BLaER1 (cell line): ENCODE measurements at regions not wholly inside any gene's neighbourhood (a gene's known extent, or its start where the extent isn't known, plus 50 kb on each side); places are given as distances from the start of the nearest gene placed in this dataset.

Source experiments
- H3K27ac ChIP-seq: shearing (Covaris generic); formaldehyde crosslinking; 2 replicates; pipeline ENCODE4 v1.8.1; 2022
- H3K27me3 ChIP-seq: shearing (Covaris generic); formaldehyde crosslinking; 2 replicates; pipeline ENCODE4 v1.8.1; 2022
- H3K36me3 ChIP-seq: shearing (Covaris generic); formaldehyde crosslinking; 2 replicates; pipeline ENCODE4 v1.8.1; 2022
- H3K4me1 ChIP-seq: shearing (Covaris generic); formaldehyde crosslinking; 2 replicates; pipeline ENCODE4 v1.8.1; 2022
- H3K4me2 ChIP-seq: shearing (Covaris generic); formaldehyde crosslinking; 2 replicates; pipeline ENCODE4 v1.8.1; 2022
- H3K4me3 ChIP-seq: shearing (Covaris generic); formaldehyde crosslinking; 2 replicates; pipeline ENCODE4 v1.8.1; 2022
- H3K9ac ChIP-seq: shearing (Covaris generic); formaldehyde crosslinking; 2 replicates; pipeline ENCODE4 v1.8.1; 2022
- H3K9me3 ChIP-seq: shearing (Covaris generic); formaldehyde crosslinking; 2 replicates; pipeline ENCODE4 v1.8.1; 2022
- H4K20me1 ChIP-seq: shearing (Covaris generic); formaldehyde crosslinking; 2 replicates; pipeline ENCODE4 v1.8.1; 2022
- Cebpa-rat ChIP-seq: shearing (Covaris generic); IDR thresholded peaks from 2 replicates; pipeline ENCODE4 v1.8.1; 2022

GRCh38 chr1:191086910-191087309, 609.2 kb upstream of the BRINP3 start:
- no peak overlapping the region for H3K27ac ChIP-seq
- H3K36me3 ChIP-seq = no peaks in the 10 kb centered on the region
- TF ChIP-seq Cebpa-rat = no peak
- H3K9me3 ChIP-seq = 0 out of 2 replicates have a peak, but pooled peaks cover 5% of the 10 kb centered on the region
- H3K9ac ChIP-seq = no peak overlapping the region
- peaks cover 24% of the 10 kb centered on the region for H3K4me1 ChIP-seq
- no peak overlapping the region for H3K4me3 ChIP-seq
- no peak overlapping the region for H3K4me2 ChIP-seq
- H4K20me1 ChIP-seq = no peaks in the 10 kb centered on the region
- H3K27me3 ChIP-seq = no peaks in the 10 kb centered on the region

- Histone ChIP-seq H3K27me3 (no peaks in the 10 kb centered on the region), H3K9ac (no peak overlapping the region), H4K20me1 (no peaks in the 10 kb centered on the region), H3K9me3 (no peaks in the 10 kb centered on the region), H3K4me1 (no peaks in the 10 kb centered on the region), H3K27ac (no peak overlapping the region), H3K4me2 (no peak overlapping the region), H3K4me3 (no peak overlapping the region), H3K36me3 (no peaks in the 10 kb centered on the region)
- TF ChIP-seq Cebpa-rat = no peak
Observed at GRCh38 chr1:191096405-191096804, 618.7 kb upstream of the BRINP3 start.

- no peaks in the 10 kb centered on the region for H3K27me3 ChIP-seq
- no peaks in the 10 kb centered on the region for H3K4me1 ChIP-seq
- TF ChIP-seq Cebpa-rat = no peak
- H4K20me1 ChIP-seq = no peaks in the 10 kb centered on the region
- no peak overlapping the region for H3K9ac ChIP-seq
- H3K9me3 ChIP-seq = no peaks in the 10 kb centered on the region
- H3K4me2 ChIP-seq = no peak overlapping the region
- H3K36me3 ChIP-seq = no peaks in the 10 kb centered on the region
- H3K4me3 ChIP-seq = no peak overlapping the region
- H3K27ac ChIP-seq = no peak overlapping the region
Observed at GRCh38 chr1:191099696-191100095, 622.0 kb upstream of the BRINP3 start.

- H3K9me3 ChIP-seq = no peaks in the 10 kb centered on the region
- no peak overlapping the region for H3K4me2 ChIP-seq
- no peak overlapping the region for H3K27ac ChIP-seq
- H4K20me1 ChIP-seq = no peaks in the 10 kb centered on the region
- no peak for TF ChIP-seq Cebpa-rat
- no peaks in the 10 kb centered on the region for H3K36me3 ChIP-seq
- no peaks in the 10 kb centered on the region for H3K4me1 ChIP-seq
- H3K4me3 ChIP-seq = no peak overlapping the region
- H3K27me3 ChIP-seq = no peaks in the 10 kb centered on the region
- H3K9ac ChIP-seq = no peak overlapping the region
Observed at GRCh38 chr1:191101960-191102359, 624.3 kb upstream of the BRINP3 start.

GRCh38 chr1:191125950-191126349, 648.3 kb upstream of the BRINP3 start:
- Histone ChIP-seq H3K4me1 (no peaks in the 10 kb centered on the region), H3K4me2 (no peak overlapping the region), H3K27ac (no peak overlapping the region), H4K20me1 (no peaks in the 10 kb centered on the region), H3K27me3 (no peaks in the 10 kb centered on the region), H3K9ac (no peak overlapping the region), H3K9me3 (peaks cover 9% of the 10 kb centered on the region), H3K4me3 (no peak overlapping the region), H3K36me3 (no peaks in the 10 kb centered on the region)
- no peak for TF ChIP-seq Cebpa-rat

- Histone ChIP-seq H3K4me1 (peaks cover 7% of the 10 kb centered on the region), H3K27me3 (no peaks in the 10 kb centered on the region), H3K27ac (no peak overlapping the region), H3K36me3 (no peaks in the 10 kb centered on the region), H3K9me3 (no peaks in the 10 kb centered on the region), H3K4me3 (no peak overlapping the region), H4K20me1 (no peaks in the 10 kb centered on the region), H3K4me2 (peak overlapping the region; percentile 39), H3K9ac (no peak overlapping the region)
- TF ChIP-seq Cebpa-rat = no peak
Observed at GRCh38 chr1:191134796-191135195, 657.1 kb upstream of the BRINP3 start.

GRCh38 chr1:191140038-191140437, 662.4 kb upstream of the BRINP3 start:
- H3K36me3 ChIP-seq = no peaks in the 10 kb centered on the region
- H3K4me1 ChIP-seq = no peaks in the 10 kb centered on the region; the same call in 1 of the 2 replicates
- H3K27ac ChIP-seq = no peak overlapping the region
- H3K9ac ChIP-seq = no peak overlapping the region
- TF ChIP-seq Cebpa-rat = no peak
- no peaks in the 10 kb centered on the region for H4K20me1 ChIP-seq
- no peaks in the 10 kb centered on the region for H3K9me3 ChIP-seq
- H3K27me3 ChIP-seq = no peaks in the 10 kb centered on the region
- H3K4me2 ChIP-seq = no peak overlapping the region
- H3K4me3 ChIP-seq = no peak overlapping the region

- no peaks in the 10 kb centered on the region for H3K27me3 ChIP-seq
- no peaks in the 10 kb centered on the region for H3K36me3 ChIP-seq
- H3K4me3 ChIP-seq = no peak overlapping the region
- no peak overlapping the region for H3K9ac ChIP-seq
- no peak overlapping the region for H3K4me2 ChIP-seq
- no peak for TF ChIP-seq Cebpa-rat
- no peaks in the 10 kb centered on the region for H3K9me3 ChIP-seq
- H3K27ac ChIP-seq = no peak overlapping the region
- H4K20me1 ChIP-seq = no peaks in the 10 kb centered on the region
- no peaks in the 10 kb centered on the region for H3K4me1 ChIP-seq
Observed at GRCh38 chr1:191142748-191143147, 665.1 kb upstream of the BRINP3 start.

- H3K27me3 ChIP-seq = no peaks in the 10 kb centered on the region
- H3K27ac ChIP-seq = no peak overlapping the region
- no peak overlapping the region for H3K4me2 ChIP-seq
- no peaks in the 10 kb centered on the region for H3K9me3 ChIP-seq
- no peak for TF ChIP-seq Cebpa-rat
- no peaks in the 10 kb centered on the region for H3K36me3 ChIP-seq
- no peaks in the 10 kb centered on the region for H4K20me1 ChIP-seq
- H3K4me1 ChIP-seq = no peaks in the 10 kb centered on the region
- no peak overlapping the region for H3K4me3 ChIP-seq
- H3K9ac ChIP-seq = no peak overlapping the region
Observed at GRCh38 chr1:191145834-191146233, 668.2 kb upstream of the BRINP3 start.

- Histone ChIP-seq H3K4me2 (no peak overlapping the region), H3K4me3 (no peak overlapping the region)
Observed at GRCh38 chr1:191151321-191151807, 673.7 kb upstream of the BRINP3 start.

GRCh38 chr1:191152776-191153175, 675.1 kb upstream of the BRINP3 start:
- Histone ChIP-seq H3K4me2 (no peak overlapping the region), H3K9ac (no peak overlapping the region), H3K9me3 (peaks cover 9% of the 10 kb centered on the region), H3K4me1 (no peaks in the 10 kb centered on the region), H4K20me1 (no peaks in the 10 kb centered on the region), H3K27ac (no peak overlapping the region), H3K4me3 (no peak overlapping the region), H3K36me3 (no peaks in the 10 kb centered on the region), H3K27me3 (no peaks in the 10 kb centered on the region)
- no peak for TF ChIP-seq Cebpa-rat

More at GRCh38 chr1:191151321-191151807, 673.7 kb upstream of the BRINP3 start:
- Histone ChIP-seq H3K27me3 (no peaks in the 10 kb centered on the region), H3K9me3 (peaks cover 9% of the 10 kb centered on the region), H3K36me3 (no peaks in the 10 kb centered on the region), H4K20me1 (no peaks in the 10 kb centered on the region), H3K4me1 (no peaks in the 10 kb centered on the region), H3K9ac (no peak overlapping the region), H3K27ac (no peak overlapping the region)
- TF ChIP-seq Cebpa-rat = no peak
